SHP77 treated with DMSO at 0.1 percent for 48 hours (cell line): ENCODE measurements at regions not wholly inside any gene's neighbourhood (a gene's known extent, or its start where the extent isn't known, plus 50 kb on each side); places are given as distances from the start of the nearest gene placed in this dataset.

Source experiments
- DNase-seq: peaks from one replicate; lab custom pipeline; 2025; lab: John Stamatoyannopoulos, UW

DNA sequence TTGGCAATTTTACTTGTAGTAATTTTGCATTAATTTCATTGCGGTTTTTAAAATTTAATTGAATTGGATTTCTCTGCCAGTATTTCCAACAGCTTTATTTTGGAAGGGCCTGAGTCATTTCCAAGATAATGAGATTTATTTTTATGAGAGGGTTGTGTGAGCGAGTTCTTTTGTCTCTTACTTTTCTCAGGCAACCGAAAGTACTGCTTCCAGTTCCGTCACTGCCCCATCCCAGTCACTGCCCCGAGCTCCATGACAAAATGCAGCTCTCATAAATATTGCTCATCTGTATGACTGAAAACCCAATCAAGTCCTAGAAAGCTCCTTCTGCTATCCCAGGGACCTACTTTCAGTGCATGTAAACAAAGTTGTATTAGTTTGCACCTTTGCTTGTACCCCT is 468.4 kb upstream of the SEMA3D start:
- DNase-seq: no peak

DNA sequence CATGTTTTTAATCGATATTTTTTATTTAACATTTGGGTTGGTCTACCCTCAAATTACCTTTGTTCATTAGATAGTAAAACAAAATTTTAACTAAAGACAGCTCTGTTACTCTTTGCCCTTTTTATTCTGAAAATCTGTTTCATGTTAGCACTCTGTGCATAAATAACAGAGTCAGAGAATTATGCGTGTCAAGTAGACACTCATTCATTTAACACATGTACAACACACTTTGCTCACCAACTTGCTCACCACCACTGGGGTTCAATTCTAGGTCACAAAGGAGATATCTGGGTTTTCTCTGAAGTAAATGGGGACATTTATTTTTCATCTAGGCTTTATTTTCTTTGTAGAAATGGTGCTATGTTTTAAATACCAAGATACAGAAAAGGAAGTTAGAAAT is 457.4 kb upstream of the SEMA3D start:
- no peak for DNase-seq

DNA sequence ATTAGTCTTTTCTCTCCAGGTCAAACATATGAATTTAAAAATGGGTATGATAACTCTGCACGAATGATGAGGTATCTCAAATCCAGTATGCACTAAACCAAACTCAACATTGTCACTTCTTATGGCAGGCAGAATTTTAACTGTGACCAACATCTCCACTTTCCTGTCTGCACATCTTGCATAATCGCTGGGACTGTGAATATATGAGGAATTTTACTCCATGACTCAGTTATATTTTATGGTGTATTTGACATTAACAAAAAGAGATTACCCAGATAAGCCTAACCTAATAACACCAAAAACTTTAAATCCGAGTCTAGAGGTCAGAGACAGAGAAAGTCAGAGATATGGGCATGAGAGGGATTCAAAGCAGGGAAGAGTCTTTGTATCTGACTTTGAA is 454.5 kb upstream of the SEMA3D start:
- DNase-seq: no peak

DNA sequence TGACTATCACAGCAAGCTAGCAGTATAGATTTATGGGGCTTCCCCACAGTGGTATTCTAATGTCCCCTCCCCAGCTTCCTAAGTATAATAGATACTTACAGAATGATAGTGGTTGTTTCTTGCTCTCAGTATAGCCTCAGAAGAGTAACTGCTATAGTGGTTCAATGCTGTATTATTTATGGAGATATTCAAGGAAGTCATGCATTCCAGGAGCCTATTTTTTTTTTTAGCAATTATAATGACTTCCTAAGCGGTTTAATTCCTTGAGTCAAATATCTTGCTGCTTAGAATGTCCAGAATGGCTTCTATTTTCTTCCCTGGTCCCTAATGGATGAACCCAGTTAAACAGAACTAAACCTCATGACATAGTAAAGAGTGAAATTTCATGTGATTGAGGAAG is 451.5 kb upstream of the SEMA3D start:
- no peak for DNase-seq

DNA sequence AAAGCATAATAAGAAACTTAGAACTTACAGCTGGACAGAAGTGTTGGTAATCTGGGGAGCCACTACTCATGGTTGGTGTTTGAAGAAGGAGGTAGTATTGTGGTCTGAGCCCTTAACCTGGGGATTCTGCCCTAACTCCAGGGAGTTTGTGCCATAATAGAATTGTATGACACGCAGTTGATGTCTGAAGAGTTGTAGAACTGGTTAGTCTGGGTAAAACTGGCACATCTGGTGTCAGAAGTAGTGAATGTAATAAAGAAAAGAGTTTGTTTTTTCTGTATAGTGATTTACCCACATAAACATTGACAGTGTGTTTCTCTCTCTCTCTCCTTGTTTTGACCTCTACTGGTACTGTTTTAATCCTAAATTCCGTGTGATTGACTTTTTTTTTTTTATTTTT is 448.1 kb upstream of the SEMA3D start:
- no peak for DNase-seq

DNA sequence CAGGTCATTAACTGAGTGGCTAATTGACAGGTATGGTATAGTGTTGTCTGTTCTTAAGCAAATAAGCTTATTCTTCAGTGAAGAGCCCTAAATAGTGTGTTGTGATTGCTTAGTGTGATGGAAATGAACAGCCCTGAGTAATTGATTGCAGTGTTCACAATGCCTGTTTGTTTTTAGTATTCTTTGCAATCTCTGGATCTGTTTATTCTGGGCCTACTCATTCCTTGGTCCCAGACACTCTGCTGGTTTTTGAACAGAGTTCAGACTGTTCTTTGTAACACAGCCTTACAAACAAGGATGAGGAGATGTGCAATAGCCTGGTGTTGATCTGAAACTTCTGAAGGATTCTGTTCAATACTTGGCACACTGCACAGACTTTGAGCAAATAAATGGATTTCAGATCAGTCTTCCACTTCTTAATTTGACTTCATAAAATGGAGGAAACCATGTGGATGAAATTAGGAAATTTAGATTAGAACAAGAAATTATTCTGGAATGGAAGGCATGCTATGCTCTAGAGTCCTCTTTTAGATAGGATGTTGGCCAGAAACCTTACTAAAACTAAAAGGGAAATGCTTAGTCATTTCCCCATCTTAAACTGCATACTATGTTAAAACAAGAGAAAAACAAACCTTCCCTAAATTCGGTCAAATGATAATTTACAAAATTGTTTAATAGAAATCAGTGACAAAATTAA is 444.2 kb upstream of the SEMA3D start:
- peak; percentile 59 for DNase-seq

DNA sequence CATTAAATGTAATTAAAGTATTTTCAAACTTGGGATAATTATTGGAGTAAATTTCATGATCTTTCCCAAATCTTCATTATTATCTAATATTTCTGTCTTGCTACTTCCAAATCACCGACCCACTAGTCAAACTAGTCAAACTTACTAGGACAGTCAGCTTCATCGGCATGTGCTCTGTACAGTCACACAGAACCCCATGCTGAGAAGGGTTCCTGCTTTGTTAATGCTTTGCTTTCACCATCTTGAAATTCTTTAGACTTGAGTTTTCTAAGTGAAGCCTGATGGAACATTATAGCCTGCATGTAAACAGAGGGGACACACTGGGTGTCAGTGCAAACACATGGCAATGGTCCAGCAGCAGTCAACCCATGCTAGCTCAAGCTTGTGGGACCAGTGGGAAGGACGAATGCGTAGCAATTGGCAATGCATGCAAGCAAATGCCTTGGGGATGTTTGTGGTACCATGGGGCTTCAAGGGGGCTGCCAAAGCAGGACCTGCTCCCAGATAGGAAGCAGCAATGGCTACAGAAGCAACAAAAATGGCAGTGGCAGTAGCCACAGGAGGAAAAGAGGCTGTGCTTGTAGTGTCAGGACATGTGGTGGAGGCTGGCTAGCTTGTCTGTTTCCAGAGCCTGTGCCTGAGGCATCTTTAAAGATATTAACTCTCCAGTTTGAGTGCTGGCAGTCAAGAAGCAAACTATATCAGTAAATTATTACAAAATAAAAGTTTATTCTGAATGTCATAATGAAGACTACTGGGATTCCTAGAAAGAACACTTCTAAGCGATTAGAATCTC is 441.1 kb upstream of the SEMA3D start:
- DNase-seq: no peak

DNA sequence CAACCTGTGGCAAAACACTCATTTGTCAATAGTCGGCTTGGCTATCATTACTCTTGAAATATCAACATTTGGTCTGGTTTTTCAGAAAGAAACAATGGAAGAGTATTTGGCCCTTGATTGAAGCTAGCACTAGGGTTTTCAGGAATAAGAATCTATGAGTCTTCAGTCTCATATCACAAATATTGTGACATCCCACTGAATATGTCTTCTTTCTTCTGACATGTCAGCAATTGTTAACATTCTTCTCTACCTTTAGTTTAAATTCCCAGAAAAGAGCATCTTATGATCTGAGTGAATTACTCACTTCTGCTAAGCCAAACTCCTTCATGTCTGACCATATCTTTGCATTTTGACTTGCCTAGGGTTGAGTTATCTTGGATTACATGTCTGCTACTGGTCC is 435.2 kb upstream of the SEMA3D start:
- DNase-seq: no peak

DNA sequence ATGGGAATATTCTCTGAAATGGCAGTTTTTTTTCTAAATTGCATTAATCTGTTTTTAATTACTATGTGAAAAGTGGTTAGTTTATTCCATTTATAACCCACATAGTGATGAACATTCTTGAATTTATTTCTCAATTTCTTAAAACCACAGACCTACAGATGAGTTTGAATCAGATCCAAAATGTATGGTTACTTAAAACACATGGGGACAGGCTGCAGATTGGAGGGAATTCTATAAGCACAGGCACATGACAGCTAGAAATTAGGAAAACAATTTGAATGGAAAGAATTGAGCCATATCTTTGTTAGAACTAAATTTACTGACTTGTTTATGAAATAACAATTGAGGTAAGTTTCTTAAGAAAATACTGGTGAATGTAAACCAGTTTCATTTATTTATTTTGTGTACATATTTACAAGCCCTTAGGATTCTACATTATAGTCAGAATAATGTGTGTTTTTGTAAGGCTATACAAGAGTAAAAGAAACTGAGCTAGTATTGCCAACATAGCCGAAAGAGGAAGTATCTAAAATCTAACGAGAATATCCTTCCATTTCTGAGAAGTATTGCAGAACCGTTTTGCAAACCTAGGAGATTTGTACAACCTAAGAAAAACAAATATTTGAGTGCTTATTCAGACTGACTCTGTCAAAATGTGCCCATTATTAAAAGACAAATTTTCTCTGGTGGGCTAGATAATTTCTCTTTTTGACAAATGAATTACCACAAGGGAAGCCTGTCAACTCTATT is 434.3 kb upstream of the SEMA3D start:
- DNase-seq: no peak

DNA sequence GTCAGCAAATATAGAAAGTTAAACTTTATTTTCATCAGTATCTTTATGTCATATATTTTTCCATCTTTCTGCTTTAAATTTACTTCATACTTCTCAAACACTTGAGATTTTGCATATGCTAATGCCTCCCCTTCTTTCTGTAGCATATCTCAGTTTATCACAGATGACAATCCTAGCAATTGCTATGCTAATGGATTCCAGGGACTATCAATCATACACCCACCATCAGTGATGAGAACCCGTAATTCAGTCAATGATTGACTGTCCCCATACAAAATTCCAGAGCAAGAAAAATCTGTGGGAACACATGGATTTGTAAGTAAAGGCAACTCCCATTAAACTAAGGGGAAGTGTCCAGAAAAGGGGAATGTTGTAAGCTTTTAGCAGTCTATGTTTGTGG is 432.4 kb upstream of the SEMA3D start:
- DNase-seq: no peak

DNA sequence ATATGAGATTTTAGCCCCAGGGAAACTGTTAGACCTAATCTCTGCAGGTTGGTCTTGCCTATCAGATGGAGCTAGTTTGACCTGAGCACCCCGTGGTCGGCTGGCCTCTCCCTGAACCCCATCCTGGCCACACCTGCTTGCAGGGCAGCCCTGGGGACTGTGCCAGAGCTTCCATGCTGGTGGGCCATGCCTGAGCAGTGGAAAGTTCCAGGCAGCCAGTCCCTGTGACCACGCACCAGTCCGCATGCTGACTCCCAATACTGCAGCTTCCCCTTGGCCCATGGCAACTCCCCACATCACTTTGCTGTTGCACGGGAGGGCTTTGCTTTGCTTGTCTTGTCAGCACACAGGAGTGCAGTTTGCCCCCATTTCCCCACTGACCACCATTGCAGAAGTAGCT is 427.8 kb upstream of the SEMA3D start:
- no peak for DNase-seq

DNA sequence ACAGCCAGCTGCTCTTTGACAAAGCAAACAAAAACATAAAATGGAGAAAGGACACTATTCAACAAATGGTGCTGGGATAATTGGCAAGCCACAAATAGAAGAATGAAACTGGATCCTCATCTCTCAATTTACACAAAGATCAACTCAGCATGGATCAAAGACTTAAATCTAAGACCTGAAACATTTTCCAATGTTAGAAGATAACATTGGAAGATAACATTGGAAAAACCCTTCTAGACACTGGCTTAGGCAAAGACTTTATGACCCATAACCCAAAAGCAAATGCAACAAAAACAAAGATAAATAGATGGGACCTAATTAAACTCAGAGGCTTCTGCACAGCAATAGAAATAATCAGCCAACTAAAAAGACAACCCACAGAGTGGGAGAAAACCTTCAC is 425.7 kb upstream of the SEMA3D start:
- DNase-seq: peak; percentile 38

DNA sequence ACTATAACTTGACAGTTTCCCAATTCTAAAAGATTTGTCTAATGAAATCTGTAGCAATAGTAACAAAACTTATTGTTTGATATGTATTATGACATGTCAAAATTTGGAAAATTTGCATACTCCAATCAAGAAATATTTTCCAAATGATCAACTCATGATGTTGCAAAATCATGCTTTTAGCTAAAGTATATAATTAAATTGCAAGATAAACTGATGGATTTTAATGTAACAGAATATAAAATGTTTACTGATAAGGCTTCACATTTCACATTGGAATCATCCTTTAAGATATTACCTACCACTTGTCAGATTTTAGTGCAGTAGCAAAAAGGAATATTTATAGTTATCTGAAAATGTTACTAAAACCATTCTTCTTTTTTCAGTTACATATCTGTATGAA is 421.9 kb upstream of the SEMA3D start:
- no peak for DNase-seq

DNA sequence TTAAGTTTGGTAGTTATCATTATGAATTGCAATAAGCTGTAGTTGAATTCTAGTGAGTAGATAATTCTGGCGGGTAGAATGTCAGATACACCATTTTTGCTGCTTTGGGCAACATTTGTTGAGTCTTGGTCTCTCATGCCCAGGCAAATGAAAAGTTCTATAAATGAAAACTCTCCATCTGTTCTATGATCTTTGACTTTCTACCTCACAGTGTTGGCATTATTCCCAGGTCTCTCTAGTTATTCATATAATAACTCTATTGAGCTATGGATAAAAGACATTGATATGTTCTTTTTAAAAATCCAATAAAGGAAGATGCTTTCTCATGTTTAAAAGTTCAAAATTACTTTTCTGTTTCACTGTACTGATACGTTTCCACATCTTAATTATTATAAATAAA is 415.3 kb upstream of the SEMA3D start:
- peak; percentile 16 for DNase-seq

DNA sequence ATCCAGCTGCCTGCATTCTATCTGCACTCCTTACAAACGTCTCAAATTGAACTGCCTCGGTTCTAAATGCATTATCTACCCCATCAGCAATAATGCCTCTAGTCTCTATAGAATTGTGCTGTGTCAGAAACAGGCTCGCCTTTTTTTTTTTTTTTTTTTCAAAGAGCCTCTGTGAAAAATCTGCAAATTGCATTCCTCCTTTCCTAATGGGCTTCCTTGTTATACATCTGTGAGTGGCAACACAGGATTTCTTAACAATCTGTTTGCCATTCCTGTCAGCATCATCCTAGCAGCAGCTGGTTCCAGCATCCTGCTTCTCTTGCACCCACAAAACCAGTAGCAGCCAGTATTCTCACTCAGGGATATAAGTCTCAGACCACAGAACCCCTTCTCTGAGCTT is 413.5 kb upstream of the SEMA3D start:
- DNase-seq: peak; percentile 40

DNA sequence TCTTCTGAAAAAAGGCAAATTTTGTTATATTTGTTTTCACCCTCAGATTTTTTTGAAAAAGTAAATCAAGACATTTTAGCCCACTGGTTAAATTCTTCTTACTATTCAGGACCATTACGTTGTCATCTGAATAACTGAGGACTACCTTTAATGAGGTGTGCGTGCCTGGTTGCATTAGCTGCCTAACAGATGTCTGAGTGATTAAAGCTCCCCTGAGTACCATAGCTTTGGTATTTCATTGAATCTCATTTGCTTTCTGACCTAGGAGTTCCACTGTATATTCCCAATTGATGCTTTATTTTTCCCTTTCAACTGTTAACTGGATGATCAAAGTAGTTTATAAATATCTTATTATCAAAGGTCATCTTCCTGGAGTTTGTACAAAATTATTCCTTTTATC is 410.0 kb upstream of the SEMA3D start:
- DNase-seq: no peak

DNA sequence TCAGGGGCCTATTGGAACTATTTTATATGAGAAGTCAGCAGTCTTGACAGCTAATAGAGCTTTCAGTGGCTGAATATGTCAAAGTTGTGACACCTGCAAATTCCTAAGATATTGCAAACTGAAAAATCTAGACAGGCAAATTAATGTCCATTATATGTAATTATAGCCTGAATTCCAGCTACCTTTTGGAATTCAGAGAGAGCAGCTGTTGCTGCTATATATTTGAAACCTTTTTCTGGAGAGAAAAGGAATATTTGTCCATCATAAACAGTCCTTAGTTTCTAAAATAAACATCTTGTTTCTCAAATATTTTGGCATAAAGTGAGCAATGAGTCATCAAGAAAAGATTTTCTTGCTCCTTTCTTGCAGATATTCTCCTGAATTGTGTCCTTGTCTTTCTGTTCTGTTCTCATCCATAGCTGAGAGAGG is 408.9 kb upstream of the SEMA3D start:
- DNase-seq: no peak

DNA sequence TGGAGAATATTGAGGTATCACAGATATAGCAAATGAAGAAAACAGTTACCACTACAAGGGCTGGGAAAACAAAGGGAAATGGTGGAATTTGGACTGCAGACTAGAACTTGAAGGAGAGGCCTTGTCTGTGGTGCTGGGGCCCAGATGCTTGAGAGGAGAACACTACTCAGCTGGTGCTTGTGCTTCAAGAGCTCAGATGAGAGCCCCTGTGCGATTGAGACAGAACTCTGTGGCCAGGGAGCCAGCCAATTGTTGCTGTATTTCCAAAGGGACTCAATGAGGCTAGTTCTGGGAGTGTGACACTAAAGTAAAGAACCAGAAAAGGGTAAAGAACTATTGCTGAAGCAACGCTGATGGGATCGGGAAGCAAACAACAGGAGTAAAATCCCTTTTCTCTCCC is 406.5 kb upstream of the SEMA3D start:
- DNase-seq: no peak

DNA sequence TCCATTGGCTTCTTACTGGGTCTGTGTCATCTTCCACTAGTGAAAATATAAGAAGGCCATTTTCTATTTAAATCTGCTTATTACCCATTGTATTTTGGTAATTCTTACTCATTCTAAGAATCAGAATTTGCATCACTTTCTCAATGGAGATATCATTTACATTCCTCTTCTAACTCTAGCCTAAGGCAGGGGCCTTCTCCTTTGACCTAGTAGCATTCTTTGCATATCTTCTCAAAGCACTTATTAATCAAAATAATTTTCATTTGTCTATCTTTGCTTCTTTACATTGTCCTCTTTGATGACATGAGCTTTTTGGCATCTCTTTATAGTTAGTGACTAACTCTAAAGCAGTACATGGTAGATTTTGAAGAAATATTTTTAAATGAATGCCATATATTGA is 400.9 kb upstream of the SEMA3D start:
- no peak for DNase-seq

DNA sequence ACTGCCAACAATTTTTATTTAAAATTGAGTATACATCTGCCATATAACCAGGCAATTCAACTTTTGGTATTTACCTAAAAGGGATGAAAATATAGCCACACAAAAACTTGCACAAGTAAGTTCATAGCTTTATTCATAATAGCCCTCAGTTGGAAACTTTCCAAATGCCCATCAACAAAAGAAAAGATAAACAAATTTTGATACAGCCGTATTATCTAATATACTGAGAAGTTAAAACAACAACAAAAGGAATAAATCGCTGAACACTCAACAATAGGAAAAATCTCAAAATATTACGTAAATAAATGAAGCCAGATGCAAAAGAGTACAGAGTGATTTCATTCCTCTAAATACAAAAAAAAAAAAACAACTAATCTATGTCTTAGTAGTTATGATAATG is 399.2 kb upstream of the SEMA3D start:
- no peak for DNase-seq

DNA sequence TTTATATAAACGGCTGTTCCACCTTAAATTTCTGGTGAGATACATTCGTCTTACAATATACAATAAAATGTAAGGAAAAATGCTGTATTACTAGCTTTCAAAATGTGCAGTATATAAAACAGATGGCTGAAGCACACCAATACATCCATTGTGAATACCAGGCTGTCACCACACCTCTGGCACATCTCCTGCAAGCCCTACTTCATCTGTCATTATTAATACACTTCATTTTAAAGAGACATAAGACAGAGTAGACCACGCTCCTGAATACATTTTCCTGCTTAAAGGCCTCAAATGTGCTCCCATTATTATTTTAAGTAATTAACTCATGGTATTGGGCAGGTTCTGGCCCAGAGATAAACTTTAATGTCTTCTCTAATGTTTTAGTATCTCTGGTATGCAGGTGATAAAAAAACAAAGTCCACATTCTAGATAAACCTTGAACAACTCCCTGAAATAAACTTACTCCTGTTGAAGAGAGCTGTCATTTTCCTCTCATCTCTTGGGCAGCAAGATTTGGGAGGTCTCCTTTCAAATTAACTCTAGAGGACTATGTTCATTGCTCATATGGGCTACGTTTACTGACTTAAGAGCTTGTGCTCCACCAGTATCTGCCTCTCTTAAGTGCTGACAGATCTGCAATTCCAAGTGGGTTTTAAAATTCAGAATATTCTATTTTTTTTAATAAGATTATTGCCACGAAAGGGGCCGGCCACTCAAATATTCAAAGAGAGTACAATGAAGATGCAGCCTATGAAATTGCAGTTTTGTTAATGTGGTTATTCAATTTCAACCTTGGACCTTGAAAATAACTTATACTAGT is 396.5 kb upstream of the SEMA3D start:
- DNase-seq: no peak

DNA sequence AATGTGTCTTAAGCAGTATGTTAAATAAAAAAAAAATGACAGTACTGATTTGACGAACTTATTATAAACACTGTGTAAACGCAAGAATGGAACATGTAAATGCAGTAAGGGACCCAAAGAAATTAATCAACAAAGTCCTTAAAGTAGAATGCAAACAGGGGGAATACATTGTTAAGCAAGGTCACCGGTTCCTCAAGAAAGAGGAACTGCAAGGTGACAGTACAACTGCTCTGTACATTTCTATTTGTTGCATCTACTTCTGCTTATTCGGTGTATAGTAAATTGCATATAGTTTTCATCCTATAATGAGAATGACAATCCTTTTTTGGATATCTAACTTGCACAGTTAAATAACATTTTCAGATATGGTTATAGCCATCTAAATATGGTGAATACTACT is 387.0 kb upstream of the SEMA3D start:
- DNase-seq: no peak
